SK-N-SH treated with all-trans-retinoic acid at 6 μM for 48 hours (cell line): ENCODE measurements at regions not wholly inside any gene's neighbourhood (a gene's known extent, or its start where the extent isn't known, plus 50 kb on each side); places are given as distances from the start of the nearest gene placed in this dataset.

ENCODE experiments used
- ATAC-seq: fragments of 200-7000 bp; cut with Tn5 transposase; 3 replicates; pipeline ENCODE4 v1.9.1; 2020; ENCODE audit warnings: mild to moderate bottlenecking, moderate library complexity
- BACH2 ChIP-seq: fragments of 250-450 bp; sonication (Bioruptor Pico); IDR thresholded peaks from 2 replicates; pipeline ENCODE4 v1.9.0; 2021; ENCODE audit warnings: mild to moderate bottlenecking, borderline replicate concordance
- CREB5 ChIP-seq: fragments of 250-450 bp; sonication (Bioruptor Pico); IDR thresholded peaks from 2 replicates; pipeline ENCODE4 v1.5.1; 2020; ENCODE audit warnings: low read depth, mild to moderate bottlenecking, moderate library complexity
- CSDC2 ChIP-seq: fragments of 250-450 bp; sonication (Bioruptor Pico); IDR thresholded peaks from 2 replicates; pipeline ENCODE4 v1.5.0; 2020; ENCODE audit warnings: mild to moderate bottlenecking, moderate library complexity
- CSRNP3 ChIP-seq: fragments of 250-450 bp; sonication (Bioruptor Pico); IDR thresholded peaks from 2 replicates; pipeline ENCODE4 v1.5.1; 2021; ENCODE audit warnings: mild to moderate bottlenecking, moderate library complexity
- ESRRG ChIP-seq: fragments of 250-450 bp; sonication (Bioruptor Pico); IDR thresholded peaks from 2 replicates; pipeline ENCODE4 v1.6.1; 2021; ENCODE audit warnings: mild to moderate bottlenecking
- ISL1 ChIP-seq: fragments of 250-450 bp; sonication (Bioruptor Pico); IDR thresholded peaks from 2 replicates; pipeline ENCODE4 v2.1.2; 2022; ENCODE audit warnings: mild to moderate bottlenecking, moderate library complexity
- PATZ1 ChIP-seq: fragments of 250-450 bp; sonication (Bioruptor Pico); IDR thresholded peaks from 2 replicates; pipeline ENCODE4 v1.8.0; 2020; ENCODE audit warnings: mild to moderate bottlenecking, moderate library complexity, borderline replicate concordance
- PPARA ChIP-seq: fragments of 250-450 bp; sonication (Bioruptor Pico); IDR thresholded peaks from 2 replicates; pipeline ENCODE4 v1.5.0; 2020; ENCODE audit warnings: mild to moderate bottlenecking, borderline replicate concordance
- RARB ChIP-seq: fragments of 250-450 bp; sonication (Bioruptor Pico); IDR thresholded peaks from 2 replicates; pipeline ENCODE4 v1.8.0; 2021; ENCODE audit warnings: mild to moderate bottlenecking, moderate library complexity
- SNAI2 ChIP-seq: fragments of 250-450 bp; sonication (Bioruptor Pico); IDR thresholded peaks from 2 replicates; pipeline ENCODE4 v1.5.0; 2020; ENCODE audit warnings: mild to moderate bottlenecking, moderate library complexity
- TCF4 ChIP-seq: fragments of 250-450 bp; sonication (Bioruptor Pico); IDR thresholded peaks from 2 replicates; pipeline ENCODE4 v1.8.0; 2021; ENCODE audit warnings: mild to moderate bottlenecking, moderate library complexity, borderline replicate concordance
- TOX ChIP-seq: fragments of 250-450 bp; sonication (Bioruptor Pico); IDR thresholded peaks from 2 replicates; pipeline ENCODE4 v1.8.0; 2021; ENCODE audit warnings: mild to moderate bottlenecking, moderate library complexity, borderline replicate concordance
- TSHZ2 ChIP-seq: fragments of 250-450 bp; sonication (Bioruptor Pico); IDR thresholded peaks from 2 replicates; pipeline ENCODE4 v1.5.0; 2020; ENCODE audit warnings: mild to moderate bottlenecking, moderate library complexity
- ZC3H10 ChIP-seq: fragments of 250-450 bp; sonication (Bioruptor Pico); IDR thresholded peaks from 2 replicates; pipeline ENCODE4 v1.5.1; 2021; ENCODE audit warnings: mild to moderate bottlenecking, moderate library complexity
- ZFP30 ChIP-seq: fragments of 450-650 bp; formaldehyde crosslinking; IDR thresholded peaks from 2 replicates; pipeline ENCODE4 v1.5.0; 2022; ENCODE audit warnings: mild to moderate bottlenecking, moderate library complexity
- ZNF565 ChIP-seq: fragments of 450-650 bp; formaldehyde crosslinking; conservative IDR thresholded peaks from 2 replicates; pipeline ENCODE4 v1.5.0; 2020; ENCODE audit warnings: low read depth, mild to moderate bottlenecking, moderate library complexity
- ZNF70 ChIP-seq: fragments of 450-650 bp; formaldehyde crosslinking; IDR thresholded peaks from 2 replicates; pipeline ENCODE4 v1.5.0; 2020; ENCODE audit warnings: mild to moderate bottlenecking, moderate library complexity
- ZNF8 ChIP-seq: fragments of 450-650 bp; formaldehyde crosslinking; IDR thresholded peaks from 2 replicates; pipeline ENCODE4 v1.5.0; 2020; ENCODE audit warnings: mild to moderate bottlenecking, moderate library complexity
- TF ChIP-seq, protein P1 (sequence below): fragments of 250-450 bp; sonication (Bioruptor Pico); IDR thresholded peaks from 2 replicates; pipeline ENCODE4 v1.8.0; 2021; ENCODE audit warnings: low read depth, mild to moderate bottlenecking, moderate library complexity, borderline replicate concordance

DNA sequence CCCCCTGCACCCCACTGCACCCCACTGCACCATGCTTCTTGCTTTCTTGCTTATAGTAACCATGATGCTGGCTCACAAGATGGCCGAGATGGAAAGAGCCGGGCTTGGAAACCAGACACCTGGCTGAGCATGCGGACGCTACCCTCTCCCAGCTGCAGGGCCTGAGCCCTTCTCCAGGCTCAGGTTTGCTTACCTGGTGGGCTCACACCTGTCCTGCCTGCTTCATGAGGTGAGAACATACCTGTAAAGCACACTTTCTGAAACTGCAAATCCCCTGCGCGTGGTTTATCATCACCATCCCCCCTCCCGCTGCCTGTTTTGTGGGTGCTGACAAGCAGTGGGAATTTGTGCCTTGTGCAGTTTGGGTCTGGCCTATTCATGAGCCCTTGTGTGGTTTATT is 302.7 kb downstream of the GLRX3 start (continued):
- no peak for TF ChIP-seq RARB (CRISPR knock-in tag)

DNA sequence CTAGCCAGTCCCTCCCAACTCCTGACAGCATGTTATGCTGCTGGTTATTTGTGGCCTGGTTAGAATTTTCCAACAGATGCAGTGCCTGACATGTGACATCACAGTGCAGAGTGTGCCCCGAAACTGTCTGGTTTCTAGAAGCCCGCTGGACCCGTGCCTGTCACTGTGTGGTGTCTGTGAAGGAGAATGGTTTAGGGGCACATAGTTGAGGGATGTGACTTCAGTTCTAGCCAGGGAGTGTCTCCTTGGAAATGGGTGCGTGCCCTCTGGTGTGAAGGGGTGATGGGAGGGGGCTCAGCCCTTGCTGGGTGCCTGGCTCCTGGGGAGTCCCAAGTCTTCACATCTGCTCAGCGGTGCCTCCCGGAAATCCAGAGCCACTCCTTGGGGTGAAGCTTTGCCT is 303.6 kb downstream of the GLRX3 start:
- ATAC-seq, result no peak

GRCh38 chr10:130440494-130440893 is 304.3 kb downstream of the GLRX3 start:
- ATAC-seq, result no peak
- TF ChIP-seq, protein P1, sequence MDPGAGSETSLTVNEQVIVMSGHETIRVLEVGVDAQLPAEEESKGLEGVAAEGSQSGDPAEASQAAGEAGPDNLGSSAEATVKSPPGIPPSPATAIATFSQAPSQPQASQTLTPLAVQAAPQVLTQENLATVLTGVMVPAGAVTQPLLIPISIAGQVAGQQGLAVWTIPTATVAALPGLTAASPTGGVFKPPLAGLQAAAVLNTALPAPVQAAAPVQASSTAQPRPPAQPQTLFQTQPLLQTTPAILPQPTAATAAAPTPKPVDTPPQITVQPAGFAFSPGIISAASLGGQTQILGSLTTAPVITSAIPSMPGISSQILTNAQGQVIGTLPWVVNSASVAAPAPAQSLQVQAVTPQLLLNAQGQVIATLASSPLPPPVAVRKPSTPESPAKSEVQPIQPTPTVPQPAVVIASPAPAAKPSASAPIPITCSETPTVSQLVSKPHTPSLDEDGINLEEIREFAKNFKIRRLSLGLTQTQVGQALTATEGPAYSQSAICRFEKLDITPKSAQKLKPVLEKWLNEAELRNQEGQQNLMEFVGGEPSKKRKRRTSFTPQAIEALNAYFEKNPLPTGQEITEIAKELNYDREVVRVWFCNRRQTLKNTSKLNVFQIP, result no peak
- TF ChIP-seq ZNF565 (CRISPR knock-in tag) (no peak), SNAI2 (CRISPR knock-in tag) (no peak), TCF4 (no peak), ZFP30 (CRISPR knock-in tag) (no peak), CSDC2 (CRISPR knock-in tag) (no peak), ZNF70 (CRISPR knock-in tag) (no peak), TSHZ2 (CRISPR knock-in tag) (no peak), ESRRG (CRISPR knock-in tag) (no peak), PATZ1 (CRISPR knock-in tag) (no peak), ZNF8 (CRISPR knock-in tag) (no peak), CREB5 (CRISPR knock-in tag) (no peak), ZC3H10 (no peak), PPARA (CRISPR knock-in tag) (no peak), BACH2 (no peak), ISL1 (CRISPR knock-in tag) (no peak)
- TF ChIP-seq, all 23 proteins: peak for 0

More for the DNA sequence above, 303.6 kb downstream of the GLRX3 start:
- no peak for TF ChIP-seq ISL1 (CRISPR knock-in tag)
- TF ChIP-seq, protein P1, result no peak
- TF ChIP-seq ZNF8 (CRISPR knock-in tag), result no peak
- no peak for TF ChIP-seq CSRNP3 (CRISPR knock-in tag)
- TF ChIP-seq CSDC2 (CRISPR knock-in tag), result no peak
- TF ChIP-seq RARB (CRISPR knock-in tag), result no peak
- TF ChIP-seq PPARA (CRISPR knock-in tag), result no peak
- no peak for TF ChIP-seq CREB5 (CRISPR knock-in tag)
- TF ChIP-seq TOX (CRISPR knock-in tag), result no peak
- no peak for TF ChIP-seq ESRRG (CRISPR knock-in tag)
